Keratinocyte (primary cell): ENCODE measurements at regions not wholly inside any gene's neighbourhood (a gene's known extent, or its start where the extent isn't known, plus 50 kb on each side); places are given as distances from the start of the nearest gene placed in this dataset.

ENCODE experiments used
- DNase-seq: peaks from one replicate; pipeline ENCODE4 v3.0.0-alpha.2; 2011; ENCODE audit warnings: low read depth, missing footprints, low spot score
- FAIRE-seq: peaks from 2 replicates; lab custom pipeline; 2011; peaks lifted over from hg19 to GRCh38; lab: Jason Lieb, UNC
- H2AFZ ChIP-seq: 2 replicates; pipeline ENCODE4 v1.6.0; 2012; ENCODE audit warnings: low read length, control low read depth, inconsistent platforms; ENCODE audit not compliant: control insufficient read depth
- H3K27ac ChIP-seq: 2 replicates; pipeline ENCODE4 v1.5.1; 2011; ENCODE audit warnings: low read length; ENCODE audit not compliant: control insufficient read depth, insufficient read depth
- H3K27me3 ChIP-seq: 3 replicates; pipeline ENCODE4 v1.6.0; 2011; ENCODE audit warnings: low read length; ENCODE audit not compliant: control insufficient read depth, insufficient read depth; ENCODE audit errors: extremely low read depth
- H3K36me3 ChIP-seq, 2 experiments: 2 replicates in 1 of 2; 3 replicates in 1 of 2; pipeline ENCODE4 v1.5.1; 2011; ENCODE audit warnings: low read length in 2 of 2, mild to moderate bottlenecking in 1 of 2; ENCODE audit not compliant: control insufficient read depth in 2 of 2, insufficient read depth in 2 of 2; ENCODE audit errors: extremely low read depth in 1 of 2
- H3K4me1 ChIP-seq: 3 replicates; pipeline ENCODE4 v1.5.1; 2011; ENCODE audit warnings: low read length; ENCODE audit not compliant: control insufficient read depth, insufficient read depth; ENCODE audit errors: extremely low read depth
- H3K4me2 ChIP-seq: 3 replicates; pipeline ENCODE4 v1.6.0; 2011; ENCODE audit warnings: low read depth, low read length; ENCODE audit not compliant: control insufficient read depth, insufficient read depth; ENCODE audit errors: extremely low read depth
- H3K4me3 ChIP-seq, 3 experiments: fragments of 200-600 bp in 1 of 3; sonication (generic) in 1 of 3; 2 replicates in 2 of 3; 3 replicates in 1 of 3; pipeline ENCODE4 v1.5.1; 2011 to 2016; ENCODE audit warnings: low read length in 3 of 3, mild to moderate bottlenecking in 3 of 3, control low read depth in 2 of 3, inconsistent platforms in 1 of 3, low read depth in 1 of 3, mixed read lengths in 1 of 3, mixed run types in 1 of 3, moderate library complexity in 1 of 3; ENCODE audit not compliant: control insufficient read depth in 2 of 3, insufficient read depth in 2 of 3; ENCODE audit errors: extremely low read depth in 1 of 3
- H3K79me2 ChIP-seq: 2 replicates; pipeline ENCODE4 v1.6.0; 2012; ENCODE audit warnings: low read length; ENCODE audit not compliant: control insufficient read depth, insufficient read depth
- H3K9ac ChIP-seq: 3 replicates; pipeline ENCODE4 v1.6.0; 2011; ENCODE audit warnings: low read length; ENCODE audit not compliant: control insufficient read depth, insufficient read depth; ENCODE audit errors: extremely low read depth
- H3K9me1 ChIP-seq: 3 replicates; pipeline ENCODE4 v1.6.0; 2011; ENCODE audit warnings: low read length; ENCODE audit not compliant: control insufficient read depth, insufficient read depth; ENCODE audit errors: extremely low read depth
- H3K9me3 ChIP-seq: 2 replicates; pipeline ENCODE4 v1.5.1; 2012; ENCODE audit warnings: low read depth, low read length; ENCODE audit not compliant: control insufficient read depth
- H4K20me1 ChIP-seq: 3 replicates; pipeline ENCODE4 v1.6.0; 2011; ENCODE audit warnings: low read length; ENCODE audit not compliant: control insufficient read depth, insufficient read depth; ENCODE audit errors: extremely low read depth
- CTCF ChIP-seq, 3 experiments: IDR thresholded peaks in 1 of 3; conservative IDR thresholded peaks in 1 of 3; optimal IDR thresholded peaks in 1 of 3; 2 replicates in 2 of 3; 3 replicates in 1 of 3; pipeline versions ENCODE3 to v1.5.1; 2011; ENCODE audit warnings: low read length in 3 of 3, mild to moderate bottlenecking in 3 of 3, moderate library complexity in 2 of 3, control low read depth in 1 of 3, inconsistent platforms in 1 of 3; ENCODE audit not compliant: insufficient read depth in 2 of 3; ENCODE audit errors: extremely low read depth in 1 of 3
- EZH2 ChIP-seq: IDR thresholded peaks from one replicate; pipeline ENCODE4 v1.6.1; 2012; ENCODE audit warnings: inconsistent platforms, mild to moderate bottlenecking, low read length, moderate library complexity
- dilution Hi-C: fragments of 300-500 bp; cut with MboI; formaldehyde crosslinking; loops from one replicate; pipeline ENCODE4 v1.7.0; 2020; ENCODE audit warnings: low sequenced_read_pairs; ENCODE audit not compliant: extremely low pct_ligation_motif_present

- H3K27me3 ChIP-seq: no peaks in the 10 kb centered on the region
- H3K36me3 ChIP-seq: no peaks in the 10 kb centered on the region
- H3K9me1 ChIP-seq: no peaks in the 10 kb centered on the region
- H2AFZ ChIP-seq: no peak overlapping the region
- no peak for TF ChIP-seq EZH2
- no peak for TF ChIP-seq CTCF (optimal IDR thresholded peaks at IDR 0.05 in 1 of 3, IDR thresholded peaks at IDR 0.05 in 1 of 3, conservative IDR thresholded peaks at IDR 0.05 in 1 of 3; ENCODE audit: extremely low read depth in 1 of 3, insufficient read depth in 2 of 3, low read length in 3 of 3)
- H4K20me1 ChIP-seq: no peaks in the 10 kb centered on the region
- H3K4me2 ChIP-seq: no peak overlapping the region
- no peaks in the 10 kb centered on the region for H3K79me2 ChIP-seq
- FAIRE-seq (no peak), DNase-seq (no peak)
- no peaks in the 10 kb centered on the region for H3K4me1 ChIP-seq
- no peak overlapping the region for H3K9ac ChIP-seq
- no peak overlapping the region for H3K4me3 ChIP-seq
- dilution Hi-C loops: no loop called here
- H3K9me3 ChIP-seq: no peaks in the 10 kb centered on the region
- H3K27ac ChIP-seq: no peak overlapping the region
Observed at GRCh38 chr4:24417206-24417605, 167.1 kb downstream of the DHX15 start.

- Histone ChIP-seq H3K36me3 (no peaks in the 10 kb centered on the region), H3K4me3 (no peak overlapping the region), H3K79me2 (no peaks in the 10 kb centered on the region), H3K9ac (no peak overlapping the region), H3K4me2 (no peak overlapping the region), H3K27me3 (no peaks in the 10 kb centered on the region), H4K20me1 (no peaks in the 10 kb centered on the region), H2AFZ (no peak overlapping the region), H3K4me1 (no peaks in the 10 kb centered on the region), H3K27ac (no peak overlapping the region), H3K9me1 (no peaks in the 10 kb centered on the region), H3K9me3 (no peaks in the 10 kb centered on the region)
- no peak for TF ChIP-seq CTCF (optimal IDR thresholded peaks at IDR 0.05 in 1 of 3, IDR thresholded peaks at IDR 0.05 in 1 of 3, conservative IDR thresholded peaks at IDR 0.05 in 1 of 3; ENCODE audit: extremely low read depth in 1 of 3, insufficient read depth in 2 of 3, low read length in 3 of 3)
- TF ChIP-seq EZH2: no peak
- FAIRE-seq (no peak), DNase-seq (no peak)
- dilution Hi-C loops: no loop called here
Observed at GRCh38 chr4:24416293-24416692, 168.1 kb downstream of the DHX15 start.
